NCI-H1105 treated with DMSO at 0.1 percent for 48 hours (cell line): ENCODE measurements at regions not wholly inside any gene's neighbourhood (a gene's known extent, or its start where the extent isn't known, plus 50 kb on each side); places are given as distances from the start of the nearest gene placed in this dataset.
"Not testable (repeated sequence)": the region's sequence is repeated elsewhere in the genome, so short reads cannot be mapped to it uniquely, and the experiment has no call there.

Experiments used
- DNase-seq: peaks from one replicate; lab custom pipeline; 2025; lab: John Stamatoyannopoulos, UW

DNA sequence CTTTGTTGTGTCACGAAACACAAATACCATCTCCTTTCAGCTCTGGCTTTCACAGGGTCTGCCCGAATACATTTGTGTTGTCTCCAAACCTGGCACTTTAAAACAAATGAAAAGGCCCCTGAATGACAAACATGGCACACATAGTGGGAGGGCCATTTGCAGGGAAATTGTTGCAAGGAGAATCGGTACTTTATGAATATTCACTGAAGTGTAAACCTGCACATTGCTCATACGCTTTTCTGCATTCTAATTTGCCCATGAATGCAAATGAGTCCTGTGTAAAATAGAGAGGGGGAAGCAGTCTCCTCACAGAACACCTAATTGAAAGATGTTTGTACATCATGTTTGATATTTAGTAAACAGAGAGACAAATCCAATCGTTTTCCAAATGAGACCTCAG, 82.7 kb upstream of the PCDH8 start:
- no peak for DNase-seq

DNA sequence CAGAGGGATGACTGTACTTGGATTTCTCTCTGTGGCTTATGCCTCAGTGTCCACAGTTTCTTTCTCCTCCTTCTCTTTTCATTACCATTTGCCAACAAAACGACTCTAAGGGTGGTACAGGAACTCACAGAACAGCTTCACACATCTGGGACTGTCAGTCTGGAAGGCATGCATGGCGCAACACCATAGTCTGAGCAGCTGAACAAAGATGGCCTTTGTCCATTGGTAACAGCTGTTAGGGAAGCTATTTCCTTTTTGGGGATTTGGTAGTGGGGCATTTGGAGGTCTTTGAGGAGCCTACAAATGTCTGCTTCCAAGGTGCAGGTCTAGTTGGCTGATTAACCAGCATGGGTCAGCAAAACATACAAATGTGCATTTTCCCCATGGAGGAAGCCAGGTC, 81.4 kb upstream of the PCDH8 start:
- DNase-seq = no peak

DNA sequence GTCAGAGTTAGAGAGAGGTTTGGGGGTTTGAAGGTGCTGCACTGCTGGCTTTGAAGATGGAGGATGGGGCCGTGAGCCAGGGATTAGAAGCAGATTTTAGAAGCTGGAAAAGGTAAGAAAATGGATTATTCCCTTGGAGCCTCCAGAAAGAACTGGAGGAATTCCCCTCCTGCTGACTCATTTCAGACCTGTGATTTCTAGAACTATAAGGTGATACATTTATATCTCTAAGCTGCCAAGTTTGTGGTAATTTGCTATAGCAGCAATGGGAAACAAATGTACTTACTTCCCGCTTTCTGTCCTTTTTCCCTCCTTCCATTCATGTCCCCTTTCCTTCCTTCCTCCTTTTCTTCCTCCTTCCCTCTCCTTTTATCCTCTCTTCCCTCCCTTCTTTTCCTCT, 78.5 kb upstream of the PCDH8 start:
- no peak for DNase-seq

DNA sequence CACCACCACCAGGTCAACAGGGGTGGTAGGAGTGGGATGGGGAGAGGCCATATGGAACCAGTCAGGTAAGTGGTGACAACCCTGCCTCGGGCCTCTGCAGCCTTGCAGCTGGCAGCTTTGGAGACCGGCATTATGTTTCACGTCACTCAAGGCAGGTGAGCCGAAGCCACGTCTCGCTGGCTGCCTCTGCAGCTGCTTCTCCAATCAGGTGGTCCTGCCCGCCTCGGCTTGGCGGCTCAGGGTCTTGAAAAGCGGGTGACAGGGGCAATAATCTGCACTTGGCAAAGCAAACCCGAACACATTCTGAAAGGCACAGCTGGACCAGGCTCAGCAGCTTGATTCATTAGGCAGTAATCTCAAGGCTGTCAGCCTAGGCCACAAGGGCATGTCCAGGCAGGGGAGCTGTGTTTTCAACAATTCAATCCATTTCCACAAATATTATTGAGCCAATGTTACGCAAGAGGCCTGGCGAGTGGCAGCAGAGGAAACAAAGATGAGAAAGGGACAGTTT, 77.4 kb upstream of the PCDH8 start:
- peak; percentile 88 for DNase-seq

DNA sequence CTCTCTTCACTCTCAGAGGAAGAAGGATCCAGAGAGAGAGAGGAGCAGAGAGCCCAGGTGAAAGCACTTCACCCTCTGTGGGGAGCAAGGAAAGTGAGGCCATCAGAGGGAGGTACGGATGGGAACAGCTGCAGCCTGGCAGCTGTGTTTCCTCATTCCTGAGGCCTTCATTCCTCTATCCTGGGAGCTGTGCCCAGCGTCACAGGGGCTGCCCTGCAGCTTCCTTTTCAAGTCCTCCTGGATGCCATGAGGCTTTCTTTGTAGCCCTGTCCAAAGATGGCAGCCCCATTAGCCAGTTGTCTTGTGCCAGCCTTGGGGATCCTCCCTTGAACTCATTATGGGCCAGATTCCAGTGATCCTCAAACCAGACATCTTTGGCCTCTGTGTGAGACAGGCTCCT, 76.8 kb upstream of the PCDH8 start:
- DNase-seq = peak; percentile 27

DNA sequence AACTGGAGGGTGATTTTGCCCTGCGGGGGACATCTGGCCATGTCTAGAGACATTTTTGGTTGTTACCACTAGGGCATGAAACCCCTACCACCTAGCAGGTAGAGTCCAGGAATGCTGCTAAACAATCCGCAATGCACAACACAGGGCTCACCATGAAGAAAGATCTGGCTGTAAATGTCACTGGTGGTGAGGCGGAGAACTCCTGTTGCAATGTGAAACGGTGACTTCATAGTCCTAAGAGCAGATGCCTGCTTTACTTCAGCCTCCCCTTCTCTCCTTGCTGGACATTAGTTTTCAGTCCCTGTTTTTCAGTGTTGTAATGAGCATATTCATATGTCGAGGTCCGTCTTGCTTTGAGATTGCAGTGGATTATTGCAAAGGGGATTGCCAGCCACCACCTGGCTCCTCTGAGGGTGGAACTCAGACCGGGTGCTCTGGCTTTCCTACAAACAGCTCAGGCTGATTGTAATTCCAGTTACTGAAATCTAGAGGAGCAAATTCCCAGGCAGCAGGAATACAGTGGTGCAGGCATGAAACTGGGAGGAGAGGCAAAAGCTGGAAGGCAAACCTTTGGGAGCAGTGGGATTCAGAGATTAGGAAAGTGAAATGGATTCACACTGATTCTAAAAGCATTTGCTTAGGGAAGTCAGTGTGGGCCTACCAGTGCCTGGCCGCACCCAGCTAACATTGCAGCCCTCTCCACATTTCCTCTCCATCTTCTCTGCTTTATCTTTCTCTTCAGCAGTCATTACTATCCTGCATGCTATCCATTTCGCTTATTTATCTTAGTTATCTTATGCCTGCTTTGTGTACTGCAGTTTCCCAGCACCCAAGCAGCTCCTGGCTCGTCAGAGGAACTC, 76.1 kb upstream of the PCDH8 start:
- DNase-seq = no peak

DNA sequence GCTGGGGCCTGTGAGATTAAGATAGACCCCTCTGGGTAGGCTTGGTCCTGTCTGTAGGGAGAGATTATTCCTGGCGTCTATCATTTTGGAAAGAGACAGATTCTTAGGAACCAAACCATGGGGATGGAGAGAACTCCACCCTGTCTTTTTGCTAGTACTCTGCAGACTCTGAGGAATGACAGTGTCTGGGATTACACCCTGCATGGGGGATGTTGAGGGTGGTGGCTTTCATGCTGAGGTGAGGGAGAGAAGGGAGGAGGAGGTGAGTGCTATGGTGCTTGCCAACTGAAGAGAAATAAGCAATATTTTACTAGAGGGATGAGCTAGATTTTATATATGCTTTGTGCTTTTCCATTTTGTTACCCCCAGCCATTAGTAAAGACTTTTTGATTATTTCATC, 74.5 kb upstream of the PCDH8 start:
- no peak for DNase-seq

DNA sequence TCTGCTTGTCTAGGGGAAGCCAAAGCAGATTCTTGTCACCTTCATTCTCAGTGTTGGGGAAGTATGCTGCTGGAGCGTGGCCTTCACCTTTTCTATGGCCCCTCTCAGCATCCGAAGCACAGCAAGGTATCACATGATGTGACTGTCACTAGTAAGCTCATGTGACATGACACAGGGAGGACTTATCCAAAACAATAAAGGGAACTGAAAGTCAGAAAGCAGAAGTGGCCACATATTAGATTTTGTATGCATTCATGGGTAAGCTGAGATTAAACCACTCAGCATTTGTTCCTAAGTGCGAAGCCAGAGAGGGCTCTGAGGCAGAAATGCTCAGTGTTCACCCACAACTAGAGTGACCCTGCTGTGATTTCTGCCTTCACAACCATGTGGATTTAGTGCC, 72.8 kb upstream of the PCDH8 start:
- DNase-seq = no peak

DNA sequence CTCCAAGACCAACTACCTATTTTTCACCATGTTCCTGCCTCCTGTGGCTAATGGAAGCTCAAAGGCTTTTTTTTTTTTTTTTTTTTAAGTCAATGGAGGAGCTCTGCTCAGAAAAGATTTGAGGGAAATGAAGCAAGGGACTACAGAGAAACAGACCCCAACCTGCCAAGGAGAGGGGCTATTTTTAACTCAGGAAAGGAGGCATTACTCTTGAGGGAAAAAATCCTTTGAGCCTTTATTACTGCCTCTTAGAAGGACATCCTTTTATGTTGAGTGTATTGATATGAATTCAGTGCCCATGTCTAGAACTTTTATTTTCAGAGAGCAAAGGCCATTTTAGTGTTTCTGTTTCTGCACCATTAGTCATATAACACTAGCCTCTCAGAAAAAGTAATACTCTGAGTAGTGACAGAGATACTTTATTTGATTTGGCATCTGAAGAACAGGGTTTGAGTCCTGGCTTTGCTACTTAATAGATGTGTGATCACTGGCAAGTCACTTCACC, 68.1 kb upstream of the PCDH8 start:
- DNase-seq = no peak

DNA sequence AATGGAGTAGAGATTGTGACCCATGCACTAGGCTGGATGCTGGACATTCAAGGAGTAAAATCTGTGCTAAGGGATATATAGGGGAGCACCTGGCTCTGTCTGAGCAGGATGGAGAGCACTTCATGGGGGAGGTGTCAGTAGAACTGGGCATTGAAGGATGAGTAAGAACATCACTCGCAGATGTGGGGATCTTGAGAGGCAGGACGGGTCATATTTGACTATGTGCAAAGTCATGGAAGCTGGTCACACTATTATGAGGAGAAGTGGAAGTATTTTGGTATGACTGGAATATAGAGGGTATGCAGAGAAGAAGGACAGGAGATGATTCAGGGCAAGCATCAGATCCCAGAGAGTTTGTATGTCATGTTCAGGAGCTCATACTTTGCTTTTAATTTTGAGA, 62.9 kb upstream of the PCDH8 start:
- DNase-seq = no peak

DNA sequence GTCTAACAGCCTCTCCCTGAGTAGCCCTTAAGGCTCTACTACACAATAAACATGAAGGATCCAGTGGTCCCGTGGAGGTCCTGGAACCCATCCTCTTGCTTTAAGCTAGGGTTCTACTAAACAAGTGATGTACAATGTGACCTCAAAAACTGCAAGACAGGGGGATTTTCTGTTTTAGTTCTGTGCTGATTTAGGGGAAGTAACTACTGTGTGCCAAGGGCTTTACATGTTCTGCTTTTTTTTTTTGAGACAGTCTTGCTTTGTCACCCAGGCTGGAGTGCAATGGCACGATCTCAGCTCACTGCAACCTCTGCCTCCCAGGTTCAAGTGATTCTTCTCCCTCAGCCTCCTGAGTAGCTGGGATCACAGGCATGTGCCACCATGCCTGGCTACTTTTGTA, 61.9 kb upstream of the PCDH8 start:
- not testable (repeated sequence) for DNase-seq

DNA sequence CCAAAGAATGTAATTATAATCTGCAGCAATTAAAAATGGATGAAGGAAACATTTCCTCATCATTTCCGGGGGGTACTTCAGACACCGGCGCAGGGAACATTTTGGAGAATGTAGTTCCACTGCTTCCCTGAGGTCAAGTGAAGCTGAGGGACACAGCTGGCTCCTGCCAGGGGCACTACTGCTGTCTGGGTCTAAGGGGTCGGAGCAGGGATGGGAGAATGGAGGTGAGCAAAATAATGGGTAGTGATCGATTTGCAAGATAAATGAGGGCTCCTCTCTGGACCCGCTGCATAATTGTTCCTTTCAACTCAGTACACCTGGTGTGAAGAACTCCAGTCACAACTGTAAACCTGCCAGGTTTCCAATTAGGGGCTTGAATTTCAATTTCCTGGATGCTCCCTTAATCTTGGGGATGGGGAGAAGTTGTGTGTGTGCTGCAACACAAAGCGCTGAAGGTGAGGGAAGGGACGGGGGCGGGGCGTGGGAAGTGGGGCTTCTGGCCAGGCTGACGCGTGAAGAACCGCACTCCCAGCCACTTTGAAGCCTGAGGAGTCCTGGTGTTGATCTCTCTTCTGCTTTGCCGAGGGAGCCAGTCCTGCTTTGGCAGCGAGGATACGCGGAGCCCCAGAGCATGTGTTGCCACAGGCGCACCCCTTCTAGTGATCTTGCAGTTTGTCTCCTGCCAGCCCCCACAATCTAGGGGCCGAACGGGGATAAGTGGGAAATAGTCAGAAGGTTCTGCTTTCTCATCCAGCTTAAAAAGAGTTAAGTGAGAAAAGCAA, 57.9 kb upstream of the PCDH8 start:
- peak; percentile 42 for DNase-seq

DNA sequence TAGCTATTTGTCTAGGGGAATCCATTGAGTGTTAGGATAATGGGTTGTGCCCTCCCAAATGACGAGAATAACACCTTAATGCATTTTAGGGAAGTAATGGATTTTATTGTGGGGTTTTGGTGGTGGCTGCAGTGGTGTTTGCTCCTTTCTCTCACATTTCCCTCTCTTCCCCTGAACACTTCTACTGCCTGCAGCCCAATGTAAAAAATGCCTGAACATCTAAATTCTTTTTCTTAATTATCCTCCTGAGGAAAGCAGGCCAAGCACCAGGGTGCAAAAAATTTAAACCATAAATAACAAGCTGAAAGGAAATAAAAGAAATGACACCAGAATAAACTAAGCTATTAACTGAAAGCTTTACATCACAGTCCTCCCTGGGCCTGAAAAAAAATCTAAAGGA, 57.3 kb upstream of the PCDH8 start:
- DNase-seq = no peak

DNA sequence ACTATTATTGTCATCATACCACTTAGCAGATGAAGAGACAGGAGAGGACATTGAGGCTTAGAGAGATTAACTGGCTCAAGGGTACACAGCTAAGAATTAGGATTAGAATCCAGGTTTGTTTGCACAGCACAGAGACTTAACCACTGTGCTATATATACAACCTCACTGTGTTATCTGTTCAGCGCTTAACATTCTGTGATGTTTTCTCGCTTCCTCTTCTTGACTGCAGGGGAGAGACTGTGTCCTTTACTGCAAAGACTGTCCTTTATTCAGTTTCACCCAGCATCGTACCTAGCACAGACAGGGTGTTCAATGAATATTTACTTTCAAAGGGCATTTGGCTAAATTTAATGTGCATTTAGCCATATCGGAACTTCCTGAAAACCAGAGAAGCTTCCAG, 54.9 kb upstream of the PCDH8 start:
- DNase-seq = no peak

DNA sequence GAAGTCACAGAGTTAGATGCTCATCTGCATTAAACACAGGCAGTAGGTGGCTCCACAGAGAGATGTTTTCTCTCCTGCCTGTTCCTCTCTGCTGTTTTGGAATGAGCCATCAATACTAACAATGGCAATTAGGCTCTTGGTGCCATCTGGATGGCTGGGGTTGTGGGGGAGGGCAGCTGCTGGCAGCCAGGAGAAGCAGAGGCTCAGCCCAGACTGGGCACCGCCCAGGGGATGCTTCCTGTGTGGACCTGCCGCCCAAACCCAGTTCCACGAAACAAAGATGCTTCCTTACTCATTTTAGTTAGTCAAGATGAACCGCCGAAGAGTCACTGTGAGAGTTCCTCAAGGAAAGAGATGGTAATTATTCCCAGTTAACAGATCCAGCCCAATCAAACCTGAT, 50.8 kb upstream of the PCDH8 start:
- DNase-seq = no peak
